Suprapubic skin (tissue), 3 donors: ENCODE measurements at regions not wholly inside any gene's neighbourhood (a gene's known extent, or its start where the extent isn't known, plus 50 kb on each side); places are given as distances from the start of the nearest gene placed in this dataset.

Source experiments
- CTCF ChIP-seq, 2 donors: fragments of 200-600 bp in 1 of 2; fragments of 450-650 bp in 1 of 2; sonication (generic) in 1 of 2; IDR thresholded peaks; one replicate each; pipeline ENCODE4 v1.5.1; 2016 to 2019; ENCODE audit warnings: antibody characterized with exemption in 2 of 2, mild to moderate bottlenecking in 1 of 2, moderate library complexity in 1 of 2
- POLR2A ChIP-seq, 2 donors: fragments of 450-650 bp; IDR thresholded peaks; one replicate each; pipeline ENCODE4 v1.6.1; 2017; ENCODE audit warnings: antibody characterized with exemption in 2 of 2, mild to moderate bottlenecking in 2 of 2, moderate library complexity in 2 of 2

GRCh38 chr10:28248092-28248491 lies 54.8 kb downstream of the MPP7 start:
- no peak for TF ChIP-seq CTCF (IDR thresholded peaks at IDR 0.05)
- TF ChIP-seq POLR2A (IDR thresholded peaks at IDR 0.05): no peak
